NCI-H2227 (cell line): ENCODE measurements at regions not wholly inside any gene's neighbourhood (a gene's known extent, or its start where the extent isn't known, plus 50 kb on each side); places are given as distances from the start of the nearest gene placed in this dataset.
"Not testable (repeated sequence)": the region's sequence is repeated elsewhere in the genome, so short reads cannot be mapped to it uniquely, and the experiment has no call there.

Experiments used
- DNase-seq: peaks from one replicate; lab custom pipeline; 2025; ENCODE audit not compliant: unreplicated experiment; lab: John Stamatoyannopoulos, UW

DNA sequence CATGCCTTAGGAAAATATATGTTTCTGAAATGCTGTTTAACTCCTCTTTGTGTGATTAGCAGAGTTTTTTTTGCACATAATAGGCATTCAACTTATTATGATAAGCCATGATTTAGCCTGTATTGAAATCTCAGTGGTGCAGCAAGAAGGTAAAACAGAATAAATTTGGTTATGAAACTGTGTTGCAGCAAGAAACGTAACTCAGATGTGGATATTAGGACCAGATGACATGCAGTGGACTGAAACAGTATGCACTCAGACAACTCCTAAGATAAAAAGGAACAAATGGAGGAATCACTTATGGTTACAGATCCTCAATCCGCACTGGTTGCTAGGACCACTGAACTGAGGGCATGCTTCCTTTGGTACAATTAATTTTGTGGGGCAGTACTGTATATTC is 254.2 kb upstream of the HSF2 start:
- no peak for DNase-seq

DNA sequence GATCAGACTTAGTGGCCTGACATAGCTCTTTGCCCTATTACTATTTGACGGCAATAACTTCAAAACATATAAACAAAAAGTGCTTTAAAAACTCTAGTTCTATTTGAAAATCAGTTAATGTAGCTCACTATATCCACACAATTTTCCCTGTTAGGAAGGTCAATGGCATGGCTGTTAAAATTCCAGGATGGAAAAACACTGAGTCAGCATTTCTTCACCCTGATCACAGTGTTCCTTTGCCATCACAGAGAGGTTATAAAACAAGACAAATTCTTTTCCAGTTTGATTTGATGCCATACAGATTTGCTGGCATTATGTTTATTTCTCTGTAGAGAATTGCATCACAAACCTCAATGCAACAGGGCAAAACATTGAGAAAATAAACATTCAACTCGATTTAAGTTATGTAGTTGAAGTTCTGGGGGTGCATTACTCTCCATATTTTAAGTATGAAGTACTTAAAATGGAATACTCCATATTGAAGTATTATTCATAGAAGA is 253.7 kb upstream of the HSF2 start:
- no peak for DNase-seq

DNA sequence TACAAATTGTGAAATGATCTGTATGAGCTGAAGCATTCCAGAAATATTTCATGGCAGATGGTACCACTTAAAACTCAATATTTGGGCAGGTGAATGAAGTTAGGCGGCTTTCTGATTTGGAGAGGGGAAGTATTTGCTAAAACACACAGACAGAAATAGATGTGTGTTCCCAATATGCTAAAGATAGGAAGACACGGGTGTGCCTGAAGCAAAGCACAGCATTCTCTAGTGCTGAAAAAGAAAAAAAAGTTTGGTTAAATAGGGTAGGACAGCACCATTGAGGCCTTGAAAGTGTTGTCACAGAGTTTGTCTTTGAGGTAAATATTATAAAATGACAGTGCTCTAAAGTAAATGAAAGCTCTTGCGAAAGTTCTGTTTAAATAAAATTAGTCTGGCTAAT is 252.2 kb upstream of the HSF2 start:
- DNase-seq: no peak

DNA sequence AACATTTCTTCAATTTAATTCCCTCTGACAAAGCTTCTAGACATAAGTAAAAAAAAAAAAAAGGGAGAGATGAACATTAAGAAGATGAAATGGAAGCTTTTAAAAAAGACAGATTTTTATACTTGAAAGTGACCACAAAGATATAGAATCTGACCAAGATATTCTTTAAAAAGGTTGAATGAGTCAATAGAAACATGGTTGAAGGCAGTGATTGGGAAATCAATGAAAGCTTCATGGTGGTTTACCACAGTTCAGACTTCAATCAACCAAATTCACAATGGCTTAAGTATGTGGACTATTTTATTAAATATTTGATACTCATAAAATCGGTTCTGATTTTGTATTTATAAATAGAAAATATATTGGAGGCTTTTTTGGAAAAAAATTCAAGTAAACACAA is 248.4 kb upstream of the HSF2 start:
- DNase-seq: no peak

DNA sequence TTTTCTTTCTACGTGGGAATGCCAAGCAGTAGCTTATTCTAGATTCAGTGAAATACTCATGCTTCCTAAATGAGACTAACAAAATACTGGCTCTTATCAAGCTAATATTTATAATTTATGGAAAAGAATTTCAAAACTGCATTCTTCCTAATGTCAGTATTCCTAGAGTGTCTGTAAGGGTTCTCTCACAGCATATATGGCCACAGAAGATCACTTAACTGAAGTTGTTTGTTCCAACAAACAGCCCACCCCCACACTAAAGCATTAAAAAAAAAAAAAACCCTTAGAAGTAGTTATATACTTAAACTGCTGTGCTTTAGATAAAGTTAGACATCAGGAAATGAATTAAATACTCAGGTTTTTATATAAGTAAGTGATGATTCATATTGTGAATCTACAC is 247.7 kb upstream of the HSF2 start:
- DNase-seq: no peak

DNA sequence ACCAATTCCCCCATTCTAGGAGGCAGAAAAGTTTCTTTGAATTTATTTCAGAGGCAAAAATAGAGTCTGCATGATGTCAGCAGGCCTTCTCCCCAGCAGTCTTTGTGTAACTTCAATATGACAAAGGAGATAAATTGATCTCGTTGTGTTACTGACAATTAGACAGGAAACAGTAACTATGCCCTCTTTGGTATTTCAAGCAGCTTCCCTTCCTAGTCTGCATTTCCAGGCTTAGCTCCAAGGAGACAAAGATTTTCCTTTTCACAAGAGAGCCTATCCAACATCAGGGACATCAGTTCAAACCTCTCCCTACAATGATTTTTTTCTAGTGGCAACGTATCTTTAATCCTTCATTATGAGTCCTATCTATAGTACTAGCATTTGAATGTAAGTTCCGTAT is 245.9 kb upstream of the HSF2 start:
- DNase-seq: no peak

DNA sequence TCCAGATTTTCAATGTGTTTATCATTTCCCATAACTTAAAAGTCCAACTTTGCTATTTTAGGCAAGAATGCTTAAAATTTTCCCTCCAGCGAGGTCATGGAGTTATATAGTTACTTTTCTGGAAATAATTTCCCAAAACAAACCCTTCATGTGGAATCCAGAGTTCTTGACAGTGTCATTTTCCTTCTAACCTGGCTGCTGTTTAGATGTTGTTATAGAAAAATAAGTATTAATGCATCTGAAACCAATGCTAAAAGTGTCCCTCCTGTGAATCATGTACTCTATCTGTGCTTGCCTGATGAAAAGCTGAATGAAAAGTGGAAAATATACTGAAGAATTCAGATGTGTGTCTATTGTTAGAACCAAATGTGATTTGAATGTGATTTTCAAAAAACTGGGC is 245.3 kb upstream of the HSF2 start:
- no peak for DNase-seq

DNA sequence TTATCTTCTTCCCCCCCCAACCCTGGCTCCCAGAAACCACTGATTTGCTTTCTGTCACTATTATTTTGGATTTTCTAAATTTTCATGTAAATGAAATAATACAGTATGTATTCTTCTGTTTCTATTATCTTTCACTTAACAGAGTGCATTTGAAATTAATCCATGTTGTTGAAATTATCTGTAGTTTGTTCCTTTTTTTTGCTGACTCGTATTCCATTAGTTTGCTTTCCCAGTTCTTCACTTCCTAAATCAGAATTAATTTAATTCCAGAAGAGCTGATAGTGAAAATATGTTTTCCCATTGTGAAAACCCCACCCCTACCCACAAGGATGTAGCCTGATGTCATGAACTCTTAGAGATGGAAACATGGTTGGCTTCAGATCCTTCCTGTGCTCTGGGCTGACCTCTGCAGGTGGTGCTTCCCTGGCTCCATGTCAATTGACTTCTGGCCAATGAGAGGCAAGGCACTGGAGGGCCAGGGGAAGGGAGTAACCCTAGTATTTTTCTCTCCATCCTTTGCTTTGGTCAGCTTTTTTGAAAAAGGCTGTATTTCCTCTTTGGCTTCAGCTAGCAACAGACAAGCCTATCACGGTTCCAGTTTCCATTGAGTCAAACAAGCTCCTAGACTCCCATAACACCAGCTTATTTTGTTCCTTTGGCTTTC is 244.4 kb upstream of the HSF2 start:
- no peak for DNase-seq

DNA sequence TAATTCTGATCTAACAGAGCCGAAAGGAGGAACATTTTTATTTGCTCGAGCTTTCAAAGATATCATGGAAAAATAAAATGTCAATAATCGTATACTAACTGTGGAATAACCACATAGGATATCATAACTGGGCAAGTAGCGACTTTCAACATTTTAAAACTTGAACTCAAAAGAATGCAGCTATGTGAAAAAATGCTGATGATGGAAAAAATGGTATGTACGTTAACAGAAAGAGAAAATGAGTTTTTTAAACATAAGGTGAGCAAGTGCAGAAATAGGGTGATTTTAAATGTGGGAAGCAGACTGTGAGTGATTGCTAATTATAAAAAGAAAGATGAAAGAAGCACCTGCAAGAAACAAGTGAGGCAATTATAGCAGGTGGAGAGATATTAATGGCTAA is 238.3 kb upstream of the HSF2 start:
- no peak for DNase-seq

DNA sequence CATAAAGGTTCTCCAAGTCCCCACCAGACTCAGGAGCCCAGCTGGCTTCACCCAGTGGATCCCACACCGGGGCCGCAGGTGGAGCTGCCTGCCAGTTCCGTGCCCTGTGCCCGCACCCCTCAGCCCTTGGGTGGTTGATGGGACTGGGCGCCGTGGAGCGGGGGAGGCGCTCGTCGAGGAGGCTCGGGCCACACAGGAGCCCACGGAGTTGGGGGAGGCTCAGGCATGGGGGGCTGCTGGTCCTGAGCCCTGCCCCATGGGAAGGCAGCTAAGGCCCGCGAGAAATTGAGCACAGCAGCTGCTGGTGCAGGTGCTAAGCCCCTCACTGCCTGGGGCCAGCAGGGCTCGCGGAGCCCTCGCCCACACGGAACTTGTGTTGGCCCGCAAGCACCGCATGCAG is 234.4 kb upstream of the HSF2 start:
- no peak for DNase-seq

DNA sequence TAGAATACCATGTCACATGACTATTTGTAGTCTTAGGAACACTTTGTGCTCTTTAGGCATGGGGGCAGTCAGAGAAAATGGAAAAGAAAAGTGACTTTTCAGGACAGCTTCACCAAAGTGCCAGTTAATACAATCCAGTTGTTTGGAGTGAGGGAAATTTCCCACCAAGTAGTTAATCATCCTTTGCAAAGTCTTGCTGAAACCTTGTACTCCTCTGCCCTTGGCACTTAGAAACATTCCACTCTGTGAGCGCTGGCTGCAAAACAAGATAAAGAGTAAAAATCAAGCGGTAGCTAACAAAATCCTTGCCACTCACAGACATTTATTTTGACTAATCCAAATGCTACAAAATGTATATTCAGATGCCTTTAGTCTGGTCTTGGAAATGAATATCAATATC is 229.2 kb upstream of the HSF2 start:
- DNase-seq: no peak

DNA sequence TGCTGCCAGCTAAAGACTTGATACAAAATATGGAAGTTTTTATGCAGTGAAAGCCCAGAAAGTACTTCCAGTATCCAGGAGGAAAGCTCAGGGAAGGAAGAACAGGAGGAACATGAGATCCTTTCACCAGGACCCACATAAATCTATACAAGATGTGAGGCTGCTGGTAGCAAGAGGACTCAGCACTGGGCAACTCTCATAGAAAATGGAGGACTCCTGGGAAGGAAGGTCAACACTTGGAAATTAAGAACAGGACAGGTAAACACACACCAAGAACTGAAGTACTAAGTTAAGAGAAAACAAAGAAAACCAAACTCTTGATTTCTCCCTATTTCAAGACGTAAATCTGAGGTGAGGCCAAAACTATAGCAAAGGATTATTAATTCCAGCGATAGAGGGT is 220.5 kb upstream of the HSF2 start:
- no peak for DNase-seq

DNA sequence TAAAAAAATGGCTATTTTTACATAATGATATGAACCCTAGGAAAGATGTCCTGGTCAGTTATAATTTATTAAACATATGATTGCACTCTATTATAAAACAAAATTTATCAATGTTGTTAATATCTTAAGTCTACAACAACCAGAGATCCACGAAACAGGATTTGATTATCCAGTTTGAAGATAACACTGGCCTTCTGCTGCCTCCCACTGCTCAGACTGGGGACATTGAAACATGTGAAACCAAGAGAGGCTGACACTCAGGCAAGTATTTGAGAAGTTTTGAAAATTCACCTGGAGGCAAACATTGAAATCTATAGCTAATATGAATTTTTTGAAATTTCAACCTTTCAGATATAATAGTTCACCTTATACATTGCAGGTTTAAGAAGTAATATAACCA is 219.3 kb upstream of the HSF2 start:
- DNase-seq: no peak

DNA sequence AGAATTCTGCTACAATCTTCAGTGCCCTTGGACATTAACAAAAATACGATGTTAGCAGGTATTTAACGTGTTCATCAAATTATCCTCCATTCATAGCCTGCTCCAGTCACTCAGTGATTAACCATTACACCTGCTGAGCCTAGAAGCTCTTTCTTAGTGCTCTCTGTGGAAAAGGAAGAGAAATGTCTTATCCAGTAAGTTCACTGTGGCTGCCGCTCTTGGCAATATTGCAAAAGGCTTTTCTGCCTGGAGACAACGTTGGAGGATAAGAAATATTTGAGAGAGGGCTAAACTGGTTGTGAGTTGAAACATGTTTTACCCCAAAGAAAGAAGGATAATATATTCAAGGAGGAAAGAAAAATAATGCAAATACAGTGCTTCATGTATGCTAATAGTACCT is 217.4 kb upstream of the HSF2 start:
- DNase-seq: no peak

DNA sequence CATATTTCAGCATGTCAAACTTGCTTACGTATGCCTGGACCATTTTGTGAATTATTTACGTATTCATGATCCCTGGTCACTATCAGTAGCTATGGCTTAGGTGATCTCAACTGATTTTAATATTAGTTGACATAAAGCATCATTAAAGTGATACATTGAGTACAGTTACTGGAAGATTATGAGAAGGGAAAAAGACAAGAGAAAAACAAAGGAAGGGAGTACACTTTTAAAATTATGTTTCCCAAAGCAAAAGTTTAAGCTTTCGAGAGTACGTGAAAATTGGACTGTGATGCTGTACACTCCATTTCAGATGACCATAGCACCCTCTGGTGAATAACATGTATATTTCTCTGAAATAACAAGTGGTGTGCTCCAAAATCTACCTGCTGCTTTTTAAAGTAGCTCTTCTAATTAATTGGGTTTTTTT is 215.0 kb upstream of the HSF2 start:
- DNase-seq: peak; percentile 24

DNA sequence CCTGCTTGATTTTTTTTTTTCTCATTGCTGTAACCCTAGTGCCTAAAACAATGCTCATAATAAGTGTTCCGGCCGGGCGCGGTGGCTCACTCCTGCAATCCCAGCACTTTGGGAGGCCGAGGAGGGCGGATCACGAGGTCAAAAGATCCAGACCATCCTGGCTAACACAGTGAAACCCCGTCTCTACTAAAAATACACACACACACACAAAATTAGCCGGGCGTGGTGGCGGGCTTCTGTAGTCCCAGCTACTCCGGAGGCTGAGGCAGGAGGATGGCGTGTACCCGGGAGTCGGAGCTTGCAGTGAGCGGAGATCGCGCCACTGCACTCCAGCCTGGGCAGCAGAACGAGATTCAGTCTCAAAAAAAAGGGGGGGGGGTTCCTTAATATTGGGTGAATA is 214.0 kb upstream of the HSF2 start:
- DNase-seq: not testable (repeated sequence)

DNA sequence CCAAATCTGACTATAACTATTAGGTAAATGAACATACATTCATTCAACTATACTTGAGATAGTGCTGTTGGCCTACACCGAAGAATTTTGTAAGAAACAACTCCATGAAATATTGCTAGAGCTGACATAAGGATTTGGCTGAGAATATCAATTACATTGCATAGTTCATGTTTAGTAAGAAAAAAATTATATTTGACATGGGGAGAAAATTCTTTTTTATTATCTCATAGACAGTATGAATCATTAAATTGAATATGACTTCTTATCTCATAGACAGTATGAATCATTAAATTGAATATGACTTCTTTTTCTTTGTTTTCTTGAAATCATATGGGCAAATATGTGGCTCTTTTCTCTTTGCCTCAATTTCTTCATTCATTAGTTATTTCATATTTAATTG is 212.3 kb upstream of the HSF2 start:
- no peak for DNase-seq

DNA sequence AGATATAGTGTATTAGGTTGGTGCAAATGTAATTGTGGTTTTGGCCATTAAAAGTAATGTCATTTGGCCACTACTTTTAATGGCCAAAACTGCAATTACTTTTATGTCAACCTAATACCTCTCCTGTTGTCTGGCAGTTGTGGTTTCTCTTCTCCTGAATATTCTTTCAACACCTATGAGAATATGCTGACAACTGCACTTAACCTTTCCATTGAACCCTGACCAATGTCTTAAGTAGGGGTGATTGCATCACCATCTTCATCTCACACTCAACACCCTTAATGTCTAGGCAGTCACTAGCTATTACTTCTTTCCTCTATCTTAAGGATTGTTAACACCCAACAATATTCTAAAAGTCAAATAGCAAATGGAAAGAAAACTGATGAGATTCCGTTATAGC is 200.5 kb upstream of the HSF2 start:
- no peak for DNase-seq

DNA sequence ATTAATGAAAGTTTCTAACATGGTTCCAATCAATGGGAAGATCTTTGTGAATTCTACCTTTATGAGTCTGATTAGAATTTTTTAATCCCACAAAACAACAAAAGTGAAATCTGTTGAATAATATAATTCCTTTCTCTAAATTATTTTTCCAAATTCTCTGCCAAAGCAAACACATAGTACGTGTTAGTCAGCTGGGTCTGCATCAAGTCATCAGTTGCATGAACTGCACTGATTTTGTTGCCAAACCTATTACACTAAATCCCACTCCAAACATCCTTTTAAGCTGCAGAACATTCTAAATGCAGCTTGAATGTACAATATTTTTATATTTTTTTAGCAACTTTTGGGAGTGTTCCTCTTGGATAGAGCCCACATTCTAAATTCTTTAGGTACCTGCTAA is 199.0 kb upstream of the HSF2 start:
- no peak for DNase-seq

DNA sequence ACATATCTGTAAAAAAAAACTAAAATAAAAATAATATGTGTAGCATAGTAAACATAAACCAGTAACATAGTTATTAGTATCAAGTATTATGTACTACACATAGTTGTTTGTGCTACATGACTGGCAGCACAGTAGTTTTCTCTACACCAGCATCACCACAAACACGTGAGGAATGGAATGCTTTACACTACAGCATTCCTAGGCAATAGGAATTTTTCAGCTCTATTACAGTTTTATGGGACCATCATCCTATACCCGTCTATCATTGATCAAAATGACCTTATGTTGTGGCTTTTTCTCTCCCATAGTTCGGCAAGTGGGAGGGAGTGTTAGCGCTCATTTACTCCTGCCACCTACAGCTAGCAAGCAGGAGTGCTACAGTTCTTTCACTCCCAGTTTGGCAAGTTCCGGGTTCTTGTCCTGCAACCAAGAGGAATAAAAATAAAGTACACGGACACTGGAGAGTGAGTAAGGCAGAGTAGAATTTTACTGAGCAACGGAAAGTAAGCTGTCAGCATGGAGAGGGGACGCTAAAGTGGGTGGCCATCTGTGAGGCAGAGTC is 196.8 kb upstream of the HSF2 start:
- DNase-seq: no peak

DNA sequence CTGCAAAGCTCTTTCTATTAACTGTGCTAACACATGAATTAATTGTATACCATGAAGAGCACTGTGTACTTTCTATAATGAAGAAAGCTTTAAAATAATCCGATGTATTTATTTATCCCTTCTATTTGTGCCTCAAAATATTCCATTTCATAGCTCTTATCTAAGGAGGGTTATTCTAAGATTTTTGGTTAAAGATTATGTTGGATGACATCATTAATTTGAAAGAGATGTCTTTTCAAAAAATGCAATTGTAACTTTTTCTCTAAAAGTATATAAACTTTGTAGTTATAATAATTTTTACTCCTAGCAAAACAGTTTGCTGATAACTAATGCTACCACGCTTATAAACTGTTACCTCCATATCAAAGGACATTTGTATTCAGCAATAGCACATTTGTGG is 192.4 kb upstream of the HSF2 start:
- no peak for DNase-seq

DNA sequence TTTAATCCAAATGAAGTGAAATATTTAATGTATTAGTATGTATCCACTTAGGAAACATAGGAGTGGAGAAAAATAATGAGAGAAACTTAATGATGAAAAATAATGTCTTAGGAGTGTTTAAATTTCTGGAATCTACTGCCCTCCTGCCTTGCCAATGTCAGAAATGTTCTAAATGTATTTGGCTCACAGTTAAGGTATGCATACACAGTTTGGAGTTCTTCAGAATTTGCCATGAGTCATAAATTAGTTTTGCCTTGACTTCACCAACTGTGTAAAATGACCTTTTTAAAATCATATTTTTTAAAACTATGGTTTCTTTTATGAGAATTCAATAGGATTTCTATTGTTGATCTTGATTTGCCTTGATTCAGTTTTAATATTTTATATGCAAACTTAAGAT is 191.7 kb upstream of the HSF2 start:
- no peak for DNase-seq

DNA sequence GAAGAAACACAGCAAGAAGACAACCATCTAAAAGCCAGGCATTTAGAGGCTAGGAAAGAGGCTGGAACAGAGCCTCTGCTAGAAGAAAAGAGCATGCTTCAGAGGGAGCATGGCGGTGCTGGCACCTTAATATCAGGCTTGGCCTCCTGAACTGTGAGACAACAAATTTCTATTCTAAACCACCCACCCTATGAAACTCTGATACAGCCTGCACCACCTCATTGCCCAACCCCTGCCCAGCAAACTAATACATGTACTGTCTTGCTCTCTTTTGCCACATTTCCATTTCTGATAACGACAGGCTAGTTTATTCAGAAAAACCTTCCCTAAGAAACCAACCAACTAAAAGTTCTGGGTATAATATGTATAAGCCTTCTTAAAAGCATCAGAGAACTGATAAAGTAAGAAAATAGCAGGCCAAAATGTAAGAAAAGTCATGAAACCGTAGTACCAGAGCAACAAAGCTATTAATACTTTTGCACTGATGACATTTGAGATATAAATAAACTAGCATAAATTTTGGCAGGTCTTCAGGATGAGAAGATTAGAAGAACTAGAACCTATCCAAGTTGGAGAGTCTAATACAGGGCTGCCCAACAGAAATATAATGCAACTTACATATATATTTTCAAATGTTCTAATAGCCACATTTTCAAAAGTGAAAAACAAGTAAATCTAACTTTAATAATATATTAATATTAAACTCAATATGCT is 184.7 kb upstream of the HSF2 start:
- DNase-seq: no peak
